CD14-positive monocyte (primary cell): ENCODE measurements at regions not wholly inside any gene's neighbourhood (a gene's known extent, or its start where the extent isn't known, plus 50 kb on each side); places are given as distances from the start of the nearest gene placed in this dataset.

ENCODE experiments used
- DNase-seq, 3 donors: peaks; one replicate each; pipeline ENCODE4 v3.0.0-alpha.2; 2011 to 2022
- H2AFZ ChIP-seq: 2 replicates; pipeline ENCODE4 v1.6.0; 2012; ENCODE audit warnings: mild to moderate bottlenecking, low read depth, low read length, inconsistent platforms; ENCODE audit not compliant: insufficient read depth, poor library complexity, severe bottlenecking
- H3K27ac ChIP-seq, 2 donors: 1 replicate in 1 of 2; 2 replicates in 1 of 2; pipeline ENCODE4 v1.5.1; 2012 to 2013; ENCODE audit warnings: low read length in 2 of 2, control low read depth in 1 of 2, inconsistent platforms in 1 of 2, low read depth in 1 of 2, mild to moderate bottlenecking in 1 of 2
- H3K27me3 ChIP-seq, 2 donors: one replicate each; pipeline versions ENCODE4 v1.6.0 to v1.6.1; 2011 to 2013; ENCODE audit warnings: low read length in 2 of 2; ENCODE audit not compliant: control insufficient read depth in 2 of 2, insufficient read depth in 2 of 2
- H3K36me3 ChIP-seq, 2 donors: replicated peaks in 1 of 2; 1 replicate in 1 of 2; 2 replicates in 1 of 2; pipeline versions ENCODE4 v1.5.1 to v1.6.1; 2012 to 2013; ENCODE audit warnings: low read length in 2 of 2, control low read depth in 1 of 2, inconsistent platforms in 1 of 2, mild to moderate bottlenecking in 1 of 2; ENCODE audit not compliant: insufficient read depth in 2 of 2, control insufficient read depth in 1 of 2
- H3K4me1 ChIP-seq, 2 donors: 1 replicate in 1 of 2; 2 replicates in 1 of 2; pipeline versions ENCODE4 v1.5.1 to v1.6.1; 2012 to 2013; ENCODE audit warnings: low read length in 2 of 2, control low read depth in 1 of 2, inconsistent platforms in 1 of 2, mild to moderate bottlenecking in 1 of 2, moderate library complexity in 1 of 2; ENCODE audit not compliant: insufficient read depth in 2 of 2, control insufficient read depth in 1 of 2
- H3K4me2 ChIP-seq: replicated peaks from 2 replicates; pipeline ENCODE3; 2012; ENCODE audit warnings: low read length, moderate library complexity, mild to moderate bottlenecking; ENCODE audit not compliant: poor library complexity, severe bottlenecking; ENCODE audit errors: extremely low read depth
- H3K4me3 ChIP-seq, 3 experiments: fragments of 200-600 bp in 1 of 3; sonication (generic) in 1 of 3; replicated peaks in 1 of 3; 1 replicate in 2 of 3; 2 replicates in 1 of 3; pipeline ENCODE4 v1.5.1; 2011 to 2013; ENCODE audit warnings: low read length in 3 of 3, mild to moderate bottlenecking in 3 of 3, control low read depth in 2 of 3, low read depth in 2 of 3, inconsistent platforms in 1 of 3, moderate library complexity in 1 of 3
- H3K79me2 ChIP-seq: 2 replicates; pipeline ENCODE4 v1.6.0; 2012; ENCODE audit warnings: mild to moderate bottlenecking, control low read depth, inconsistent platforms, low read length, moderate library complexity; ENCODE audit not compliant: insufficient read depth
- H3K9ac ChIP-seq: 2 replicates; pipeline ENCODE4 v1.6.0; 2017; ENCODE audit warnings: low read length, mild to moderate bottlenecking; ENCODE audit not compliant: insufficient read depth, poor library complexity, severe bottlenecking
- H3K9me3 ChIP-seq, 2 donors: replicated peaks in 1 of 2; 1 replicate in 1 of 2; 2 replicates in 1 of 2; pipeline versions ENCODE4 v1.5.1 to v1.6.1; 2012 to 2013; ENCODE audit warnings: low read length in 2 of 2, control low read depth in 1 of 2; ENCODE audit not compliant: control insufficient read depth in 1 of 2, insufficient read depth in 1 of 2
- H4K20me1 ChIP-seq: 2 replicates; pipeline ENCODE4 v1.6.0; 2012; ENCODE audit warnings: mild to moderate bottlenecking, low read length, control low read depth, moderate library complexity; ENCODE audit not compliant: insufficient read depth
- H3K27ac Mint-ChIP-seq, 7 donors: one replicate each; pipeline ENCODE4 v1.8.0; 2020; ENCODE audit warnings: mild to moderate bottlenecking in 7 of 7, mixed read lengths in 7 of 7, moderate library complexity in 6 of 7, inconsistent platforms in 2 of 7
- H3K27me3 Mint-ChIP-seq, 3 donors: one replicate each; pipeline ENCODE4 v1.8.0; 2021 to 2022; ENCODE audit warnings: low read depth in 3 of 3, mild to moderate bottlenecking in 3 of 3, mixed read lengths in 3 of 3, moderate library complexity in 3 of 3, inconsistent platforms in 1 of 3
- H3K36me3 Mint-ChIP-seq, 2 donors: one replicate each; pipeline ENCODE4 v1.8.0; 2020; ENCODE audit warnings: mixed read lengths in 2 of 2, inconsistent platforms in 1 of 2, mild to moderate bottlenecking in 1 of 2
- H3K4me1 Mint-ChIP-seq: one replicate; pipeline ENCODE4 v1.8.0; 2020; ENCODE audit warnings: mild to moderate bottlenecking, mixed read lengths
- H3K4me3 Mint-ChIP-seq, 2 donors: one replicate each; pipeline ENCODE4 v1.8.0; 2020; ENCODE audit warnings: mild to moderate bottlenecking in 2 of 2, mixed read lengths in 2 of 2, moderate library complexity in 1 of 2
- H3K9me3 Mint-ChIP-seq, 7 donors: one replicate each; pipeline ENCODE4 v1.8.0; 2020 to 2022; ENCODE audit warnings: mixed read lengths in 7 of 7, mild to moderate bottlenecking in 6 of 7, moderate library complexity in 6 of 7, inconsistent platforms in 2 of 7
- whole genome bisulfite sequencing: methylation state at CpG from one replicate; pipeline ENCODE4 v1.1.5; 2013; ENCODE audit warnings: missing lambda C conversion rate; ENCODE audit not compliant: insufficient coverage; 5-methylcytosine and 5-hydroxymethylcytosine counted together
- intact Hi-C, 2 donors: fragments of 100-400 bp; cut with micrococcal nuclease; formaldehyde crosslinking; loops; one replicate each; pipeline versions ENCODE4 v1.15.0 to v1.15.1; 2023
- TF ChIP-seq, protein P1 (sequence below): fragments of 200-600 bp; IDR thresholded peaks from one replicate; pipeline ENCODE4 v1.8.0; 2022; ENCODE audit warnings: antibody characterized with exemption, mild to moderate bottlenecking

DNA sequence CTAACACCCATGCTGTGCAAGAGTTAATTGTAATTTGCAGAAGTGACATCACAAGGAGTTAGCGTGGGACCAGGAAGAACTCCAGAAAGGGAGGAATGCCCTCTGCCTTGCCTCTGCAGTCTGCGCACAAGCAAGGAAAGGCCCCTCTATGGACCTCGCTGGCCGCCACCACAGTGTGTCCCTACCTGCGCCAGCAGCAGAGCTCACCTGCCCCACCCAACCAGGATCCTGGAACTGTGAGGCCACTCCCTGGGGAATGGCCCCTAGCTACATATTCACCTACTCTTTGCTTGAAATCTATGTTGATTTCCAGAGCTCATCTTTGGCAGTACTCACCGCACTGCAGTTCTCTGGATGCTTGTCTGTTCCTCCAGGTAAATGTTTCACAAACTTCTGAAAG lies 72.0 kb upstream of the MTNR1B start:
- H3K9ac ChIP-seq, result no peak overlapping the region
- no peaks in the 10 kb centered on the region for H3K36me3 Mint-ChIP-seq
- no peak overlapping the region for H3K27ac ChIP-seq
- 89% methylated on average over 6 of the region's 6 CpGs for WGBS
- intact Hi-C loops, result no loop called here
- TF ChIP-seq, protein P1, sequence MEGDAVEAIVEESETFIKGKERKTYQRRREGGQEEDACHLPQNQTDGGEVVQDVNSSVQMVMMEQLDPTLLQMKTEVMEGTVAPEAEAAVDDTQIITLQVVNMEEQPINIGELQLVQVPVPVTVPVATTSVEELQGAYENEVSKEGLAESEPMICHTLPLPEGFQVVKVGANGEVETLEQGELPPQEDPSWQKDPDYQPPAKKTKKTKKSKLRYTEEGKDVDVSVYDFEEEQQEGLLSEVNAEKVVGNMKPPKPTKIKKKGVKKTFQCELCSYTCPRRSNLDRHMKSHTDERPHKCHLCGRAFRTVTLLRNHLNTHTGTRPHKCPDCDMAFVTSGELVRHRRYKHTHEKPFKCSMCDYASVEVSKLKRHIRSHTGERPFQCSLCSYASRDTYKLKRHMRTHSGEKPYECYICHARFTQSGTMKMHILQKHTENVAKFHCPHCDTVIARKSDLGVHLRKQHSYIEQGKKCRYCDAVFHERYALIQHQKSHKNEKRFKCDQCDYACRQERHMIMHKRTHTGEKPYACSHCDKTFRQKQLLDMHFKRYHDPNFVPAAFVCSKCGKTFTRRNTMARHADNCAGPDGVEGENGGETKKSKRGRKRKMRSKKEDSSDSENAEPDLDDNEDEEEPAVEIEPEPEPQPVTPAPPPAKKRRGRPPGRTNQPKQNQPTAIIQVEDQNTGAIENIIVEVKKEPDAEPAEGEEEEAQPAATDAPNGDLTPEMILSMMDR, result no peak
- no peaks in the 10 kb centered on the region for H3K36me3 ChIP-seq
- no peak overlapping the region for H3K27ac Mint-ChIP-seq
- H3K4me2 ChIP-seq, result no peak overlapping the region
- no peaks in the 10 kb centered on the region for H3K4me1 ChIP-seq
- no peaks in the 10 kb centered on the region for H4K20me1 ChIP-seq
- no peaks in the 10 kb centered on the region for H3K27me3 ChIP-seq
- no peaks in the 10 kb centered on the region for H3K79me2 ChIP-seq
- no peak overlapping the region for H2AFZ ChIP-seq
- H3K9me3 Mint-ChIP-seq, result peaks cover 0 to 3% (median 0%) of the 10 kb centered on the region in 7 donors
- no peak overlapping the region for H3K4me3 Mint-ChIP-seq
- no peak overlapping the region for H3K4me3 ChIP-seq
- H3K27me3 Mint-ChIP-seq, result peaks cover 0 to 1% (median 0%) of the 10 kb centered on the region in 3 donors
- no peak for DNase-seq
- H3K9me3 ChIP-seq, result no peaks in the 10 kb centered on the region
- H3K4me1 Mint-ChIP-seq, result no peaks in the 10 kb centered on the region

DNA sequence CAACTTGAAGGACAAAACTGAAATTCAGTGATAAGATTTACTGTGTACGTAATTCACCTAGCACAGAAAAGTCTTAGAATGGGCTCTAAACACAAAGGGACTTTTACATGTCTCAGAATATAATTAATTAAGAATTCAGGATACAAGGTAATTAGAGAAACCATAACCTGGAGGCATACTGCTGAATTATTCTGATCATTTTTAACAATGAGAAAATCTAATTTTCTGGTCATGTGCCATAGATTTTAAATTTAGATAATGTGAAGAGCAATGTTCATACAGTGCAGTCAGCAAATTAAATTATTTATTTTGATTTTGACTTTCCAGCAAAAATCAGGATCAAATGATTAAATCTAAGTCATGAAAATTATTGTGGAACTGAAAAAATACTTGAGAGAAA lies 67.0 kb upstream of the MTNR1B start:
- Mint-ChIP-seq H3K27ac (no peak overlapping the region), H3K27me3 (peaks cover 0 to 1% (median 0%) of the 10 kb centered on the region in 3 donors), H3K4me3 (no peak overlapping the region), H3K4me1 (no peaks in the 10 kb centered on the region), H3K9me3 (peaks cover 0 to 9% (median 1%) of the 10 kb centered on the region in 7 donors), H3K36me3 (no peaks in the 10 kb centered on the region)
- TF ChIP-seq, protein P1, result no peak
- intact Hi-C loops, result no loop called here
- Histone ChIP-seq H4K20me1 (no peaks in the 10 kb centered on the region), H3K4me2 (no peak overlapping the region), H2AFZ (no peak overlapping the region), H3K4me1 (no peaks in the 10 kb centered on the region), H3K27me3 (no peaks in the 10 kb centered on the region), H3K36me3 (no peaks in the 10 kb centered on the region), H3K27ac (no peak overlapping the region), H3K79me2 (no peaks in the 10 kb centered on the region), H3K9ac (no peak overlapping the region), H3K9me3 (peaks cover 0 to 3% of the 10 kb centered on the region in 2 donors), H3K4me3 (no peak overlapping the region)
- no peak for DNase-seq
- WGBS, result no CpG with 5 or more reads among the region's 1 CpG
